HG03378 (cell line): ENCODE measurements at regions not wholly inside any gene's neighbourhood (a gene's known extent, or its start where the extent isn't known, plus 50 kb on each side); places are given as distances from the start of the nearest gene placed in this dataset.

Experiments used
- ATAC-seq: cut with Tn5 transposase; IDR thresholded peaks from one replicate; pipeline ENCODE4 v1.9.1; 2021; ENCODE audit warnings: mild to moderate bottlenecking, moderate library complexity; ENCODE audit not compliant: unreplicated experiment

DNA sequence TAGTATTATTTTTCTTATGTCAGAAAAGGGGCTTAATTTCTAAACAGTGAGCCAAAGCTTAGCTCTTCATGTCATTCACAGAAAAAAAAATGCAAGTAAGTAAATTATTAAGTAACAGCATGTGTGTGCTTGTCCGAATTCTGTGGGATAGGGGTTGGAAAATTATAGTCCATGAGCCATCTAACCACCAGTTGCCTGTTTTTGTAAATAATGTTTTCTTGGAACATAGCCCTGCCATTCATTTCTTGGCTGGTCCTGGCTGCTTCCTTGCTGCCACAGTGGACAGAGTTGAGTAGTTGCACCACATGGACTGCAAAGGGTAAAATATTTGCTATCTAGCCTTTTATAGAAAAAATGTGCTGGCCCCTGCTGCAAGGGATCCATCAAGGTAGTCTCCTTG lies 513.7 kb upstream of the WWC1 start:
- no peak for ATAC-seq

DNA sequence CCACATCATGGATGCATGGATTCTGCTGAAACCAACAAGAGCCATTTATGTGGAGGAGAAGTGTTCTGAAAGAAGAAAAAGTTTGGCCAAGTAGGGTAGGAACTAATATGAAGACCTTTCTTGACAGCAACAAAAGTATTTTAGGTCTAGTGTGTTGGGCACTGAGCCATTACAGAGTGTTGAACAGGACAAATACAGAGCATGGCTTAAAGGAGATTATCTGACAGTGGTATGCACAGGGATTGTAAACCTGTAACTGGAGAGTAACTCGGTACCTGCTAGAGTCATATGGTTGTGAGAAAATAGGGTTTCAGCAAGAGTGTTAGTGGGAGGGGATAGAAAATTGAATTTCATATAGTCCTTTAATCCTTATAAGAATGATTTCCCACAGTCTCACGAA lies 513.2 kb upstream of the WWC1 start:
- no peak for ATAC-seq

DNA sequence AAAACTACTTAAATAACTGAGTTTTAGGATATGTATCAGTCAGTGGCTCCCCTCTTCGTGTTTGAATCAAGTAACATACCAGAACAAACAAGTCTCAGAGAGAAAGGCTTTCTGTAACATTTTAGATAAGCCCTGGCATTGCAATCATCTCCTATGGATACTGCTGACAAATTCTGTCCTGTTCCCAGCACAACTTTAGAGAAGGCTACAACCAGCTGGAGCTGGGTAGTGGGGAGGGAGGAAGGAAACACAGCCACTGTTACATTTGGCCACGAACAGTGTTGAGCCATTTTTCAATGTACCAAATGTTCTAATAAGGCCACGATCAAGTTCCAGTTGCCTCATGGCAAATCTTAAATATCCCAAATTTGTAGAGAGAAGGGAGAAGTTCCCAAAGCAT lies 511.8 kb upstream of the WWC1 start:
- ATAC-seq, result no peak

DNA sequence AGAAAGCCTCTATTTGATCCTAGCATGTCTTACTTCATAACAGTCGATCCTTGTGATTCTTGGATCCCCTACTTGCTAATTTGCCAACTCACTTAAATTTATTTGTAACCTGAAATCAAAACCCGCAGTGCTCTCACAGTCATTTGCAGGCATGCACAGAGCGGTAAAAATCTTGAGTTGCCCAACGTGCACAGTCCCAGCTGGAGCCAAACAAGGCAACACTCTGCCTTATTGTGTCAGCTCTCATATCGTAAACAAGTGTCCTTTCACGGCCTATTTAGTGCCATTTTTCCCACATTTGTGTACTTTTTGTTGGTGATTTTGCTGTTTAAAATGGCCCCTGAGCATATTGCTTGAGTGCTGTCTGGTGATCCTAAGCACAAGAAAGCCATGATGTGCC lies 511.3 kb upstream of the WWC1 start:
- ATAC-seq, result no peak

GRCh38 chr5:167783145-167783817 lies 508.2 kb upstream of the WWC1 start:
- no peak for ATAC-seq

DNA sequence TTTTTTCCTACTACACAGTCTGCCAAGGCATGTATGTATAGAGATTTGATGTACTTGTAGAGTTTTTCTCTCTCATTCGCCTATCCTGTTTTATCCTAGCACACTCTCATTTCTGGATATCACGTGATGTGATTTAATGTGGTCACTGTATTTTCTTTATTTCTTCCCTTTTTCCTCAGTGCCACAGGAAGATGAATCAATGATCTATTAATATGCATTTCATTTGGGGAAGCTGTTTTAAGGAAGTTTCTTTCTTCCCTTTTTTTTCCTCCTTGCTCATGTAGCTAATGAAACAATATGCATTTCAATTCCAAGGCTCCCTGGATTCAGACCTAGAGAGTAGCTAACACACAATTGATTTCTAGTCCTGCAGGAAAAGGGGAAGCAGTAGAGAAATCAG lies 506.3 kb upstream of the WWC1 start:
- ATAC-seq, result no peak

- no peak for ATAC-seq
Observed at GRCh38 chr5:167785901-167786300, 505.5 kb upstream of the WWC1 start.

GRCh38 chr5:167786871-167787578 lies 504.4 kb upstream of the WWC1 start:
- no peak for ATAC-seq

GRCh38 chr5:167790045-167790444 lies 501.4 kb upstream of the WWC1 start:
- ATAC-seq, result no peak

GRCh38 chr5:167790462-167791260 lies 500.8 kb upstream of the WWC1 start:
- ATAC-seq, result no peak

GRCh38 chr5:167792514-167792913 lies 498.9 kb upstream of the WWC1 start:
- no peak for ATAC-seq

GRCh38 chr5:167793700-167794099 lies 497.7 kb upstream of the WWC1 start:
- ATAC-seq, result no peak

DNA sequence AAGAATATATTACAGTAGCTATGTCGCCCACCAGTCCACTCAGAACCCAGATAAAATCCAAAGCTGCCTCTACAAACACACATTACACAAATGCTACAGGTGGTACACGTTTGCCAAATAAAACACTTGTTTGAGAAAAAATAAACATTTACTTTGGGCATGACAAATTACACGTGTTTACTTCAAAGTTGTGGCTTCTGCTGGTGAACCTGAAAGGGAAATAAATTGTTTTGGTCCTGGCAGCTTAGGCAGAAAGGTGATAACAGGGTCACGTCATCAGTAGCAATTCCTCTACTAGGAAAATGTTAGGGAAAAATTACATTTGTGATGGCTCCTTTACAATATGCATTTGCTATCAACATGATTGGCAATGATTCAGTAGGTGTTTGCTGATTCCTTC lies 497.3 kb upstream of the WWC1 start:
- no peak for ATAC-seq

DNA sequence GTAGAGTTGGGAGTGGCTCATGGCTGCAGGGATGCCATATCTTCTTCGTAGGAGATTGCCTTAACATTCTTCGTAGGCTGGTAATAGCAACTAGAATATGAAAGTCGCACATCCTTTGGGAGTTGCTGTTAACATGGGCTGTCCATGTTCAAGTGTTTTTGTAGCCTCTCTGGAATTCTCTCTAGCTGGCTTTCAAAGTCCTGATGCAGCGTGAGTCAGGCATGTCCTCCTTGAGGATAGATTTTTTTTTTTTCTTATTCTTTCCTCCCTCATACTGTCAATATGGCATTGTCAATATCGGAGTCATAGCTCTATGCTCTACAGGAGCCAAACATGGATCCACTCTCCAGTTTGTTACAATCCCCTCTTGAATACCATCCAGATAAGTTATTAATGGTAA lies 494.8 kb upstream of the WWC1 start:
- no peak for ATAC-seq

DNA sequence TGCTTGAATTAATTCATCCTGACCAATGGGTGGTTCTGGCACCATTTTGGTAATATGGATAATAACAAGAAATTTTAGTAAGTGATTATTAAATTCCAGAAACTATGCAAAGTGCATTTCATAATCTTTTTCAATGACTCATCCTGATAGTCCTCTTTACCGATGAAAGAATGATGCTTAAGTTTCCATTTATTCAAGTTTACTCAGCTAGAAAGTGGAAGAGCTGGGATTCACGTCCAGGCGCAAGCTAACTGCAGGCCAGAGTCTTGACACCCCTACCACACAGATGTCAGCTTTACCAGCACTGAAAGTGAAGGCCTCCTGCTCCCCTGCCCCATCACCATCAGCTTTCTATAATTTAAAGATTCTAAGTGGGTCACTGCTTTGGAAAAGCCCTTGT lies 493.5 kb upstream of the WWC1 start:
- ATAC-seq, result no peak

DNA sequence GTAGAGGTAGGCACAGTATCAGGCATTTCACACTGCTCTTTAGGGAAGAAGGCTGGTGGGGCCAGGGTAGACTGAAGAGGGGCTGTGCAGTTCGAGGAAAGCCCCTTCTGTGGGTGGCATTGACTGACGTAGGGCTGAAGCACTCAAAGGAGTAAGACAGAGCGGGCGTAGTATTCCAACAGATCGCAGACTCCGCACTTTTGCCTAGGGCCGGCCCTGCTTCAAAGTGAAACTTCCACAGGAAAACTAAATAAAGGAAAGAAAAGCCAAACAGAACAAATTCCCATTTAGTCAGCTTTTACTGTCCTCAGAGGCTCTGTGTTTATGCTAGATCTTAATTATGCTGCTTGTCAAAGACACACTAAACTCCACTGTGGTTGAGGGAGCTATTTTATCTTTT lies 493.0 kb upstream of the WWC1 start:
- ATAC-seq, result no peak

- ATAC-seq, result no peak
Observed at GRCh38 chr5:167800427-167800826, 491.0 kb upstream of the WWC1 start.

DNA sequence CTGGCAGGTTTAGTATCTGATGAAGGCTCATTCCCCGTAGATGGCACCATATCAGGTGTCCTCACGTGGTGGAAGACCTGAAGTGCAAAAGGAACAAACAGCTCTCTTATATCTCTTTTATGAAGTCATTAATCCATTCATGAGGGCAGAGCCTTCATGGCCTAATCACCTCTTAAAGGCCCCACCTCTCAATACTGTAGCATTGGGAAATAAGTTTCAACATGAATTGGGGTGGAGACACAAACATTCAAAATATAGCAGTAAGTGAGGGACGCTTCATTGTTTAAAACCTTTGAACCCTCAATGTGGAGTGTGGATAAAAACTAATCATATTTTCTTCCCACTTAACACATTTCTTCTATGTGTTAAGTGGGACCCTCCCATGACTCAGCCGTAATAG lies 489.4 kb upstream of the WWC1 start:
- no peak for ATAC-seq

DNA sequence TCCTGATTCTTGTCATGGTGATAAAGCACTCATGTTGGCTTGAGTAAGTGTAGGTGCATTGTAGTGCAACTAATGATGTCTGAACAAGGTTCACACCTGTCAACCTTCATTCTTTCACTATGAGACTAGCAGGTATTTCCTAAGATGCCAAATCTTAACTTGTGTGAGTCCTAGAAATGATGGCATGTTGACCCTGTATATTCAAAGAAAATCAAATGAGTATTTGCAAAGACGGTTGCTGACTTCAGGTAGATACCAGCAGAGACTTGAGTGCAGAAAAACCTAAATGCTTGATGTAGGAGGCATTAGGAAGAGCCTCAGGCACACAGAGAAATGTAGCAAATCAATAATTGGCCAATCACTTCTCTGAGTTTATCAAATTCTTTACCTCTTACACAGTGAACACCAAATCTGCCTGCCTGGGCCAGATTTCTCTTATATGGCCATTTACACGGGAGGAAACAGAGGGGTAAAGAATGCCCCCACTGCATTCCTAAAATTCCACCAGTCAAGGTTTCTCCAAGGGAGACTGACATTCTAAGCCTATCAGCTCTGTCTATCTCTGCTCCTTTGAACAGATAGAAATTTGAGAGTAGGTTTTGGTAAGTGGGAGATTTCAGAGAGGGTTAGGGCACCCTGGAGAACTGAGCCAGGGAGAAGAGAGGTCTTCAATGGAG lies 488.6 kb upstream of the WWC1 start:
- no peak for ATAC-seq

GRCh38 chr5:167804512-167805220 lies 486.8 kb upstream of the WWC1 start:
- ATAC-seq, result no peak

DNA sequence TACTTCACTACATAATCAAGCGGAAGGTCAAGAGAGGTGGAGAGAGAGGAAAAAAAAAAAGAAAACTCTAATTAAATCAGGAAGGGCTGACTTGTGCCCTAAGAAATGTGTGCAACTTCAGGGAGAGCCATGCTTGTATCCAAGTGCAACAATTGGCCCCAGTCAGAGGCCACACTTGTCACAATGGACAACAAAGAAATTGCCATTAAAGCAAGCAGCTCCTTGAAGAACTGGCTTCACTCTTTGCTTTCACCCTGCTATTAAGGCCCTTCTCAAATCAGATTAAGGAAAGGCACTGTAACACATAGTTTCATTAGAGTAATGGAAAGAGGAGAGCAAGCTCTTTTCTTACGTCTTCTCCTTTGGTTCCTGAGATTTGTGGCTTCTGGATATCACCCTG lies 480.9 kb upstream of the WWC1 start:
- no peak for ATAC-seq
